Loucy (cell line): ENCODE measurements at regions not wholly inside any gene's neighbourhood (a gene's known extent, or its start where the extent isn't known, plus 50 kb on each side); places are given as distances from the start of the nearest gene placed in this dataset.

ENCODE experiments used
- H2AFZ ChIP-seq: fragments of 200-600 bp; sonication (generic); 2 replicates; pipeline ENCODE4 v1.6.0; 2016; ENCODE audit warnings: antibody characterized with exemption, mild to moderate bottlenecking, low read length, moderate library complexity
- H3F3A ChIP-seq: fragments of 200-600 bp; 2 replicates; pipeline ENCODE4 v1.6.0; 2016; ENCODE audit warnings: antibody characterized with exemption, low read depth, mild to moderate bottlenecking
- H3K27me3 ChIP-seq: fragments of 200-600 bp; sonication (generic); 2 replicates; pipeline ENCODE4 v1.6.1; 2014; ENCODE audit warnings: low read length, mild to moderate bottlenecking; ENCODE audit not compliant: insufficient read depth, poor library complexity, severe bottlenecking
- H3K36me3 ChIP-seq: fragments of 200-600 bp; sonication (generic); 2 replicates; pipeline ENCODE4 v1.6.1; 2016; ENCODE audit warnings: low read length; ENCODE audit not compliant: insufficient read depth
- H3K4me1 ChIP-seq: fragments of 200-600 bp; sonication (generic); 2 replicates; pipeline ENCODE4 v1.5.1; 2014; ENCODE audit warnings: low read length, mild to moderate bottlenecking; ENCODE audit not compliant: insufficient read depth, poor library complexity, severe bottlenecking
- H3K4me2 ChIP-seq: fragments of 200-600 bp; sonication (generic); 2 replicates; pipeline ENCODE4 v1.6.0; 2014; ENCODE audit warnings: antibody characterized with exemption, low read length, low read depth, mild to moderate bottlenecking; ENCODE audit not compliant: poor library complexity, severe bottlenecking
- H3K4me3 ChIP-seq: fragments of 200-600 bp; sonication (generic); 2 replicates; pipeline ENCODE4 v1.5.1; 2014; ENCODE audit warnings: low read length, mild to moderate bottlenecking, mixed read lengths; ENCODE audit not compliant: poor library complexity, severe bottlenecking
- H3K79me2 ChIP-seq: fragments of 200-600 bp; sonication (generic); 2 replicates; pipeline ENCODE4 v1.6.1; 2014; ENCODE audit warnings: low read length; ENCODE audit not compliant: insufficient read depth
- H3K9ac ChIP-seq: fragments of 200-600 bp; sonication (generic); 2 replicates; pipeline ENCODE4 v1.6.0; 2014; ENCODE audit warnings: mild to moderate bottlenecking, low read depth, low read length, moderate library complexity; ENCODE audit not compliant: poor library complexity, severe bottlenecking
- H3K9me2 ChIP-seq: fragments of 200-600 bp; sonication (generic); replicated peaks from 2 replicates; pipeline ENCODE4 v1.6.1; 2016; ENCODE audit warnings: low read depth, low read length, mixed read lengths
- H3K9me3 ChIP-seq: fragments of 200-600 bp; sonication (generic); 2 replicates; pipeline ENCODE4 v1.6.1; 2014; ENCODE audit warnings: mild to moderate bottlenecking, antibody characterized with exemption, low read length, low read depth; ENCODE audit not compliant: insufficient read depth
- H4K20me1 ChIP-seq: fragments of 200-600 bp; sonication (generic); 2 replicates; pipeline ENCODE4 v1.6.0; 2014; ENCODE audit warnings: antibody characterized with exemption, low read length, mild to moderate bottlenecking; ENCODE audit not compliant: insufficient read depth, poor library complexity, severe bottlenecking
- EZH2phosphoT487 ChIP-seq: fragments of 200-600 bp; IDR thresholded peaks from 2 replicates; pipeline ENCODE4 v1.6.1; 2018; ENCODE audit warnings: antibody characterized with exemption, mild to moderate bottlenecking, moderate library complexity, borderline replicate concordance
- TF ChIP-seq, protein P1 (sequence below): fragments of 200-600 bp; sonication (generic); conservative IDR thresholded peaks from 2 replicates; pipeline ENCODE4 v1.5.1; 2014; ENCODE audit warnings: mild to moderate bottlenecking, antibody characterized with exemption, low read length

DNA sequence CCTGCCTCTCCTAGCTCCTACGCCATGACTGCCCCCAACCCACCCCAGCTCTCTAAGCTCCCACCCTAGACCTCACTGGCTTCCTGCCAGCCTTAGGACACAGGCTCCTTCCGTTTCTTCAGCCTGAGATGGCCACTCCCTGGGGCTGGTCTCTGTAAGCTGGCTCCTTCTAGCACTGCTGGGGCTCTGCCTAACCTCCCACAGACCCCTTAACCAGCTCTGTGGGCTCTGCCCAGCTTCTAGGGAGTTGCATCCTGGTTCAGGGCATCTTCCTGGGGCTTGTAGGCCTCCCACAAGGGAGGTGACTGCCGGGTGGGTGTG, 478.6 kb upstream of the KLF6 start:
- Histone ChIP-seq H3K36me3 (no peaks in the 10 kb centered on the region), H3K4me1 (no peaks in the 10 kb centered on the region), H3K9ac (no peak overlapping the region), H3K9me3 (no peaks in the 10 kb centered on the region), H3K79me2 (no peaks in the 10 kb centered on the region), H3K27me3 (no peaks in the 10 kb centered on the region), H3K4me2 (no peak overlapping the region), H3K4me3 (no peak overlapping the region), H3F3A (no peaks in the 10 kb centered on the region), H3K9me2 (no peaks in the 10 kb centered on the region), H2AFZ (no peak overlapping the region), H4K20me1 (no peaks in the 10 kb centered on the region)
- TF ChIP-seq, protein P1, sequence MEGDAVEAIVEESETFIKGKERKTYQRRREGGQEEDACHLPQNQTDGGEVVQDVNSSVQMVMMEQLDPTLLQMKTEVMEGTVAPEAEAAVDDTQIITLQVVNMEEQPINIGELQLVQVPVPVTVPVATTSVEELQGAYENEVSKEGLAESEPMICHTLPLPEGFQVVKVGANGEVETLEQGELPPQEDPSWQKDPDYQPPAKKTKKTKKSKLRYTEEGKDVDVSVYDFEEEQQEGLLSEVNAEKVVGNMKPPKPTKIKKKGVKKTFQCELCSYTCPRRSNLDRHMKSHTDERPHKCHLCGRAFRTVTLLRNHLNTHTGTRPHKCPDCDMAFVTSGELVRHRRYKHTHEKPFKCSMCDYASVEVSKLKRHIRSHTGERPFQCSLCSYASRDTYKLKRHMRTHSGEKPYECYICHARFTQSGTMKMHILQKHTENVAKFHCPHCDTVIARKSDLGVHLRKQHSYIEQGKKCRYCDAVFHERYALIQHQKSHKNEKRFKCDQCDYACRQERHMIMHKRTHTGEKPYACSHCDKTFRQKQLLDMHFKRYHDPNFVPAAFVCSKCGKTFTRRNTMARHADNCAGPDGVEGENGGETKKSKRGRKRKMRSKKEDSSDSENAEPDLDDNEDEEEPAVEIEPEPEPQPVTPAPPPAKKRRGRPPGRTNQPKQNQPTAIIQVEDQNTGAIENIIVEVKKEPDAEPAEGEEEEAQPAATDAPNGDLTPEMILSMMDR = no peak
- TF ChIP-seq EZH2phosphoT487 = no peak

DNA sequence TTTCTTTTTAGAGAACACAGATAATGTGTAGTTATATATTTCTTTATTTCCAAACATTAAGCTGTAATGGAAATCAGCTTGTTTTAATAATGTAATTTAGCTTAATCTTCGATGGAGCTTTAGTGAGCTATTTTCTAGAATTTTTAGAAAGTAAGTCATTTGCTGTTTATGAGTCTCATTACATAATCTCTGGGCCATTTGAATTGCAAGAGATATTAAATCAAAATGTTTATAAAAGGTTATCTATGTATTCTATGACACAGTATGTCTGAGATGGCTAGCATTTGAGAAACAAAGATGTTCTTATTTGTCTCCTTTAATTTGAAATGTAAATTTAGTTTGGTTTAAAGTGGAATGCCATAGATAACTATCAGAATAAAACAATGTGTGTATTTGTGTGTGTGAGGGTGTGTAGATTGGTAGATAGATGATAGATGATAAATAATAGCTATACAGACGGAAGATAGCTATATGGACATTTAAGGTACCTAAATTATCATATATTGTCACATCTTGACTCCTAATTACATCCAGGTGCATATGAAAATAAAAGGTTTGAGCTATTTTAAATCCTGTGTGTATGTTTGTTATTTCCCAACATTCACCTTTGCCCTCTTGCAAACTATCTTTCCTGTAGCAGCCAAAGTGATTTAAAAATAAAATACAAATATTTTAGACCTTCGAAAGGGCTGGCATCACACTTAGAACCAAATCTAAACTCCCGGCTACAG, 478.0 kb upstream of the KLF6 start:
- no peaks in the 10 kb centered on the region for H3K79me2 ChIP-seq
- H3K9ac ChIP-seq = no peak overlapping the region
- H3K27me3 ChIP-seq = no peaks in the 10 kb centered on the region
- H3K4me2 ChIP-seq = no peak overlapping the region
- TF ChIP-seq EZH2phosphoT487 = no peak
- no peak overlapping the region for H3K4me3 ChIP-seq
- no peak overlapping the region for H2AFZ ChIP-seq
- no peaks in the 10 kb centered on the region for H3F3A ChIP-seq
- no peaks in the 10 kb centered on the region for H3K4me1 ChIP-seq
- no peaks in the 10 kb centered on the region for H4K20me1 ChIP-seq
- H3K9me2 ChIP-seq = no peaks in the 10 kb centered on the region
- no peaks in the 10 kb centered on the region for H3K9me3 ChIP-seq
- H3K36me3 ChIP-seq = no peaks in the 10 kb centered on the region

DNA sequence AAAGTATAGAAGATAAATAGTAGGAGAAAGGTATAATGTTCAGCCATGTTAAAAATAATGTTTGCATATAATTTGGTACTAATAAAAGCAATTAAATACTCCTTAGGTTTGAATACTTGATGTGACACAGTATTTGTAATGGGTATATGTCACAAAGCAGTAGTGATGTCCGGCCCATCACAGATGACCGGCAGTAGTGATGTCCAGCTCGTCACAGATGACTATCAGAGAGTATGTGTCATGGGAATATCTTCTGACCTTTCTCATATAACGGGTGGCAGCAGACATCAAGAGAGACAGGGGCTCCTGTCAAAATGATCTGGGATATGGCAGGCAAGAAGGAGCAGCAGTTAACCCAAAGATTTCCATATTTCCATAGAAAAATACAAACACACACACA, 477.4 kb upstream of the KLF6 start:
- Histone ChIP-seq H3K9me2 (no peaks in the 10 kb centered on the region), H3K4me2 (no peak overlapping the region)
- TF ChIP-seq, protein P1 = no peak
- no peak for TF ChIP-seq EZH2phosphoT487

DNA sequence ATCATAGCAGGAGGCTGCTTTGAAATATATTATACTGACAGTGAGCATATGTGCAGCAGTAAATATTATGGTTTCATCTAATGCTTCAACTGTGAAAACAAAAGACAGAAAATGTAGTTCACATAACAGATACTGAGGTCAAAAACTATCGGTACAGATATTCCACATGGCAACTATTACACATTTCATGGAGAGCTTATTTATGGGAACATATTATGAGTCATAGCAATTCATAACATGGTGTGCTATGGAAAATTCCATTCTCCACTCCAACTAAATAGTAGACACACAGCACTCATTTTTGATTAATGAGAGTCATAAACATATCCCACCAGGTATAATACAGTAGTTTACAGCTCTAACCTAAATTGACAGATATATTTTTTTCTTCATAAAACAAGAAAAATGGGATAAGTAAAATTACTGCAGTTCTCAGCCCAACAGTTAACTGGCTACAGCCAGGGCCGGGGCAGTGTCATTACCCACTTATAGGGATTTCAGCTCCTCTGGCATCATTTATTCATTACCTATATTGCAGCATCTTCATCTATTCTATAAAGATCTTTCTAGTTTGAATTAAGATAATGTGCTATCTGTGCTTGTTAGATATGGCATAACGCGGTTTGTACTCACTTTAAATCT, 475.6 kb upstream of the KLF6 start:
- Histone ChIP-seq H3K9me3 (no peaks in the 10 kb centered on the region), H3K36me3 (no peaks in the 10 kb centered on the region), H3K4me2 (no peak overlapping the region), H4K20me1 (no peaks in the 10 kb centered on the region), H3F3A (no peaks in the 10 kb centered on the region), H3K27me3 (no peaks in the 10 kb centered on the region), H3K4me3 (no peak overlapping the region), H3K9ac (no peak overlapping the region), H2AFZ (no peak overlapping the region), H3K79me2 (no peaks in the 10 kb centered on the region), H3K9me2 (no peaks in the 10 kb centered on the region), H3K4me1 (no peaks in the 10 kb centered on the region)
- TF ChIP-seq, protein P1 = no peak
- no peak for TF ChIP-seq EZH2phosphoT487

More for the DNA sequence above, 477.4 kb upstream of the KLF6 start:
- no peaks in the 10 kb centered on the region for H3K36me3 ChIP-seq
- no peak overlapping the region for H2AFZ ChIP-seq
- H3K9ac ChIP-seq = no peak overlapping the region
- no peaks in the 10 kb centered on the region for H4K20me1 ChIP-seq
- no peaks in the 10 kb centered on the region for H3K4me1 ChIP-seq
- H3K9me3 ChIP-seq = no peaks in the 10 kb centered on the region
- no peaks in the 10 kb centered on the region for H3K27me3 ChIP-seq
- no peaks in the 10 kb centered on the region for H3F3A ChIP-seq
- no peak overlapping the region for H3K4me3 ChIP-seq
- no peaks in the 10 kb centered on the region for H3K79me2 ChIP-seq
